Spleen (tissue), 11 donors: ENCODE measurements at regions not wholly inside any gene's neighbourhood (a gene's known extent, or its start where the extent isn't known, plus 50 kb on each side); places are given as distances from the start of the nearest gene placed in this dataset.

Experiments
- DNase-seq: peaks from one replicate; pipeline ENCODE4 v3.0.0-alpha.2; 2020
- H3K27ac ChIP-seq, 8 donors: fragments of 200-600 bp; sonication (generic) in 7 of 8; 1 replicate in 4 of 8; 2 replicates in 4 of 8; pipeline versions ENCODE4 v1.5.0 to v1.8.0; 2016 to 2021; ENCODE audit warnings: inconsistent platforms in 4 of 8, mild to moderate bottlenecking in 4 of 8, moderate library complexity in 1 of 8
- H3K27me3 ChIP-seq, 7 donors: fragments of 200-600 bp; sonication (generic) in 6 of 7; replicated peaks in 1 of 7; 1 replicate in 4 of 7; 2 replicates in 3 of 7; pipeline versions ENCODE4 v1.5.0 to v1.8.0; 2016 to 2021; ENCODE audit warnings: inconsistent platforms in 3 of 7, mild to moderate bottlenecking in 1 of 7
- H3K36me3 ChIP-seq, 6 donors: fragments of 200-600 bp; sonication (generic) in 5 of 6; 1 replicate in 4 of 6; 2 replicates in 2 of 6; pipeline versions ENCODE4 v1.5.0 to v1.8.0; 2016 to 2021; ENCODE audit warnings: inconsistent platforms in 2 of 6
- H3K4me1 ChIP-seq, 6 donors: fragments of 200-600 bp; sonication (generic) in 5 of 6; 1 replicate in 3 of 6; 2 replicates in 3 of 6; pipeline versions ENCODE4 v1.5.0 to v1.8.0; 2016 to 2021; ENCODE audit warnings: inconsistent platforms in 3 of 6
- H3K4me3 ChIP-seq, 8 donors: fragments of 200-600 bp; sonication (generic) in 7 of 8; 1 replicate in 4 of 8; 2 replicates in 4 of 8; pipeline versions ENCODE4 v1.5.0 to v1.8.0; 2016 to 2021; ENCODE audit warnings: inconsistent platforms in 4 of 8, mild to moderate bottlenecking in 4 of 8, moderate library complexity in 2 of 8
- H3K9me3 ChIP-seq, 8 donors: fragments of 200-600 bp; sonication (generic) in 7 of 8; 1 replicate in 4 of 8; 2 replicates in 4 of 8; pipeline versions ENCODE4 v1.5.0 to v1.8.0; 2016 to 2021; ENCODE audit warnings: inconsistent platforms in 4 of 8
- POLR2A ChIP-seq, 3 donors: fragments of 450-650 bp; IDR thresholded peaks; one replicate each; pipeline ENCODE4 v1.5.1; 2017; ENCODE audit warnings: antibody characterized with exemption in 3 of 3, mild to moderate bottlenecking in 1 of 3
- POLR2AphosphoS5 ChIP-seq, 3 donors: sonication (generic); formaldehyde crosslinking; IDR thresholded peaks; one replicate each; pipeline ENCODE4 v1.5.1; 2017; ENCODE audit warnings: antibody characterized with exemption in 3 of 3
- WGBS, 5 donors: extraction: QIAGEN DNeasy Blood & Tissue Kit in 3 of 5; methylation state at CpG; one replicate each; pipeline versions ENCODE4 v1.1.5 to v1.1.7; 2013 to 2018; 5-methylcytosine and 5-hydroxymethylcytosine counted together
- intact Hi-C: fragments of 100-400 bp; cut with DNase I; formaldehyde crosslinking; loops from one replicate; pipeline ENCODE4 v1.15.0; 2023; ENCODE audit warnings: low total_unique reads
- TF ChIP-seq, protein P1 (sequence below), 11 experiments: fragments of 200-600 bp in 7 of 11; fragments of 450-650 bp in 4 of 11; sonication (generic) in 4 of 11; IDR thresholded peaks in 8 of 11; conservative IDR thresholded peaks in 3 of 11; 1 replicate in 7 of 11; 2 replicates in 4 of 11; pipeline versions ENCODE4 v1.4.0 to v1.8.0; 2016 to 2021; ENCODE audit warnings: antibody characterized with exemption in 11 of 11, inconsistent platforms in 4 of 11, mild to moderate bottlenecking in 1 of 11
- donor health status: healthy with polysubstance abuse.
- donor health status: DM: no; HTN: no; CAD: no; lungs with moderate emphysema.
- donor health status: DM: no; HTN: no; CAD: no.
- donor health status: Bipolar disorder and iron deficiency.
- donor health status: healthy.
- donor health status: DM: no; HTN: no; CAD: no.
- donor health status: DM: yes; HTN: yes; CAD: no.

DNA sequence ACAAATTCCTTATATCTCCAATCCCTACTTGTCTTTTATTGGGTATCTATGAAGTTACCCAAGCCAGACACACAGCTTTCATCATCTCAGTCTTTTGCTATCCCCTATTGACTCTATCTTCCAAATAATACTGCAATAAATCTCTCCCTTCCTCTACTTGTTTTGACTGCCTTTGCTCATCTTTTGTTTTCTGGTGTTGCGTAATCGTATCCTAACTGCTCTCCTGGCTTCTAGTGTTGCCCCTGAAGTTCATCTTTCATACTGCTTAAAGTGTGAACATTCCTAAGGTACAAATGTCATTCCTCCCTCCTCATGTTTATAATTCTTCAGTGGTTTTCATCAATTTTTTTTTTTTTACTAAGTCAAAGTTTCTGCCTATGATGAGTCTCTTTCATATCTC, 491.3 kb upstream of the DCC start:
- intact Hi-C loops, result no loop called here

DNA sequence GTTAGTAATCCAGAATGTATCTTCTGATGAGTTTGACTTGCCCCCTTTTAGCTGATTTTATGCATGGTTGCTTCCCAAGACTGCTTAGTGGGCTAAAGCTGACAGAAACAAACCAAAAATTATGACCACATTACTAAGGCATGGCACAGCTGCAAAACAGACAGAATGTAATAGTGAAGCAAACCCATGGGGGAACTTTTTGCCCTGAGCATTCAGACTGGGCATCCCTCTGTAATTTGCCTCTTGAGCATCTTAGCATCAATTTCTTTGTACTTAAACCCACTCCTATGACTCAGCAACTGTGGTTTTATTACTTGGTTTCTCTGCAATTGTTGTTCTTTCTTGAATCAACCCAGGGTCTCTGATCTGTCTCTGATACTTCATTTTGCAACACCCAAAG, 487.3 kb upstream of the DCC start:
- Histone ChIP-seq H3K4me1 (no peaks in the 10 kb centered on the region), H3K36me3 (no peaks in the 10 kb centered on the region), H3K4me3 (no peak overlapping the region), H3K27ac (no peak overlapping the region), H3K9me3 (peaks cover 0 to 10% (median 0%) of the 10 kb centered on the region in 8 donors), H3K27me3 (no peaks in the 10 kb centered on the region)
- TF ChIP-seq POLR2A (IDR thresholded peaks at IDR 0.05) (no peak), POLR2AphosphoS5 (IDR thresholded peaks at IDR 0.05) (no peak)
- TF ChIP-seq, protein P1, sequence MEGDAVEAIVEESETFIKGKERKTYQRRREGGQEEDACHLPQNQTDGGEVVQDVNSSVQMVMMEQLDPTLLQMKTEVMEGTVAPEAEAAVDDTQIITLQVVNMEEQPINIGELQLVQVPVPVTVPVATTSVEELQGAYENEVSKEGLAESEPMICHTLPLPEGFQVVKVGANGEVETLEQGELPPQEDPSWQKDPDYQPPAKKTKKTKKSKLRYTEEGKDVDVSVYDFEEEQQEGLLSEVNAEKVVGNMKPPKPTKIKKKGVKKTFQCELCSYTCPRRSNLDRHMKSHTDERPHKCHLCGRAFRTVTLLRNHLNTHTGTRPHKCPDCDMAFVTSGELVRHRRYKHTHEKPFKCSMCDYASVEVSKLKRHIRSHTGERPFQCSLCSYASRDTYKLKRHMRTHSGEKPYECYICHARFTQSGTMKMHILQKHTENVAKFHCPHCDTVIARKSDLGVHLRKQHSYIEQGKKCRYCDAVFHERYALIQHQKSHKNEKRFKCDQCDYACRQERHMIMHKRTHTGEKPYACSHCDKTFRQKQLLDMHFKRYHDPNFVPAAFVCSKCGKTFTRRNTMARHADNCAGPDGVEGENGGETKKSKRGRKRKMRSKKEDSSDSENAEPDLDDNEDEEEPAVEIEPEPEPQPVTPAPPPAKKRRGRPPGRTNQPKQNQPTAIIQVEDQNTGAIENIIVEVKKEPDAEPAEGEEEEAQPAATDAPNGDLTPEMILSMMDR (IDR thresholded peaks at IDR 0.05 in 8 of 11, conservative IDR thresholded peaks at IDR 0.05 in 3 of 11), result no peak
- intact Hi-C loops, result no loop called here
- no peak for DNase-seq

More for the DNA sequence above, 491.3 kb upstream of the DCC start:
- 87 to 94% (median 90%) methylated on average over 2 of the region's 2 CpGs for WGBS, 5 donors
- no peaks in the 10 kb centered on the region for H3K27me3 ChIP-seq
- no peak overlapping the region for H3K27ac ChIP-seq
- H3K4me3 ChIP-seq, result no peak overlapping the region
- no peak for DNase-seq
- no peaks in the 10 kb centered on the region for H3K36me3 ChIP-seq
- no peaks in the 10 kb centered on the region for H3K4me1 ChIP-seq
- H3K9me3 ChIP-seq, result peaks cover 0 to 27% (median 6%) of the 10 kb centered on the region in 8 donors
- TF ChIP-seq, protein P1 (IDR thresholded peaks at IDR 0.05 in 8 of 11, conservative IDR thresholded peaks at IDR 0.05 in 3 of 11), result no peak
- TF ChIP-seq POLR2A (IDR thresholded peaks at IDR 0.05) (no peak), POLR2AphosphoS5 (IDR thresholded peaks at IDR 0.05) (no peak)

DNA sequence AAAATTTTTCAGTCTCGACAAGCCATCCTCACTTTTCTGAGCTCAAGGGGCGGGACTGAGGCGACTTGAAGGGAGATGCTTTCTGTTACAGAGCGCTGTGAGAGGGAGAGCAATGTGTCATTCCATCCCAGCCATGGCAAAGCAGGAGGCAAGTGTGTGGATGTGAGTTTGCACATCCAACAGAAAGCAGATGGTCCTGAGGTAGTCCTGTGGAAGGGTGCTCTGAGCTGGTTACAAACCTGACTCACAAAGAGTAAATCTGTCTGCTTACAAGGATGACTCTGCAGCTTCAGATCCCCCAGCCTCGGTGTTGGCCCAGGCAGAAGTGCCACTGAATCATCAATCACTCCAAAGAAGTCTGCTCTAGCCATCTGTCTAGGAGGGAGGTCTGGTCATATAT, 482.0 kb upstream of the DCC start:
- Histone ChIP-seq H3K9me3 (no peaks in the 10 kb centered on the region), H3K27me3 (no peaks in the 10 kb centered on the region), H3K36me3 (no peaks in the 10 kb centered on the region), H3K4me3 (no peak overlapping the region), H3K27ac (no peak overlapping the region), H3K4me1 (no peaks in the 10 kb centered on the region)
- DNase-seq, result no peak
- 42 to 59% (median 45%) methylated on average over 5 of the region's 5 CpGs for WGBS, 5 donors
- TF ChIP-seq, protein P1 (IDR thresholded peaks at IDR 0.05 in 8 of 11, conservative IDR thresholded peaks at IDR 0.05 in 3 of 11), result no peak
- TF ChIP-seq POLR2A (IDR thresholded peaks at IDR 0.05) (no peak), POLR2AphosphoS5 (IDR thresholded peaks at IDR 0.05) (no peak)
- intact Hi-C loops, result no loop called here

DNA sequence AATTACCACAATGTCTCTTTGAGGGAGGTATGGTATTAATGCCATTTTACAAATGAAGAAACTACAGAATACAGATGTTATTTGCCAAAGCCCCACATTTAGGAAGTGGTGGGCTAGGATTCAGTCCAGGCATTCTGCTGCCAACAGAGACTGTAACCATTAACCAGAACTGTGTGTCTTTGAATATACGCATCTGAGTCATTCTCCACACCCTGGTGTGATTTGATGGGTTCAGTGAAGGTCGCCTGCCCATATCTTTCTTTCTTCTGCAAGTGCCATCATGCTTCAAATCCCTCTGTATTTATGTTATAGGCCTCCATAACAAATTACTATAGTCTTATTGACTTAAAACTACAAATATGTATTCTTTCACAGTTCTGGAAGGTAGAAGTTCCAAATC, 479.0 kb upstream of the DCC start:
- TF ChIP-seq POLR2A (IDR thresholded peaks at IDR 0.05) (no peak), POLR2AphosphoS5 (IDR thresholded peaks at IDR 0.05) (no peak)
- TF ChIP-seq, protein P1 (IDR thresholded peaks at IDR 0.05 in 8 of 11, conservative IDR thresholded peaks at IDR 0.05 in 3 of 11), result no peak
- H3K36me3 ChIP-seq, result no peaks in the 10 kb centered on the region
- intact Hi-C loops, result no loop called here
- H3K4me1 ChIP-seq, result no peaks in the 10 kb centered on the region
- DNase-seq, result no peak
- 58 to 92% (median 79%) methylated on average over 2 of the region's 2 CpGs for WGBS, 5 donors
- no peak overlapping the region for H3K4me3 ChIP-seq
- no peak overlapping the region for H3K27ac ChIP-seq
- H3K27me3 ChIP-seq, result no peaks in the 10 kb centered on the region
- H3K9me3 ChIP-seq, result peaks cover 0 to 19% (median 10%) of the 10 kb centered on the region in 8 donors
